Naive thymus-derived CD4-positive, alpha-beta T cell (primary cell): ENCODE measurements at regions not wholly inside any gene's neighbourhood (a gene's known extent, or its start where the extent isn't known, plus 50 kb on each side); places are given as distances from the start of the nearest gene placed in this dataset.

Experiments
- ATAC-seq: fragments of 150-1000 bp; cut with Tn5 transposase; 2 replicates; pipeline ENCODE4 v1.10.0; 2021; ENCODE audit warnings: mild to moderate bottlenecking, moderate library complexity
- CTCF ChIA-PET: fragments of 350-600 bp; sonication (Branson Sonifier 250); formaldehyde crosslinking; loops from one replicate; lab custom pipeline; 2021; ENCODE audit warnings: antibody characterized with exemption; lab: Charles Lee
- POLR2A ChIA-PET: fragments of 350-600 bp; sonication (Branson Sonifier 250); formaldehyde crosslinking; loops from one replicate; lab custom pipeline; 2021; ENCODE audit warnings: antibody characterized with exemption, inconsistent platforms; lab: Charles Lee
- DNase-seq, 9 donors: peaks; one replicate each; pipeline versions ENCODE4 v3.0.0 to v3.0.0-alpha.2; 2020 to 2022; ENCODE audit warnings: mixed read lengths in 1 of 9
- H3K27ac ChIP-seq: one replicate; pipeline ENCODE4 v1.7.0; 2013; ENCODE audit warnings: mild to moderate bottlenecking, low read depth, low read length, moderate library complexity
- H3K27me3 ChIP-seq, 2 donors: one replicate each; pipeline ENCODE4 v1.7.0; 2013; ENCODE audit warnings: low read length in 2 of 2, mild to moderate bottlenecking in 2 of 2, moderate library complexity in 2 of 2; ENCODE audit not compliant: control insufficient read depth in 2 of 2, insufficient read depth in 2 of 2
- H3K36me3 ChIP-seq, 3 experiments: 1 replicate in 2 of 3; 2 replicates in 1 of 3; pipeline ENCODE4 v1.7.0; 2013; ENCODE audit warnings: low read length in 3 of 3, mild to moderate bottlenecking in 3 of 3, moderate library complexity in 1 of 3; ENCODE audit not compliant: insufficient read depth in 3 of 3, control insufficient read depth in 2 of 3
- H3K4me1 ChIP-seq, 2 donors: one replicate each; pipeline ENCODE4 v1.7.0; 2013; ENCODE audit warnings: low read length in 2 of 2, mild to moderate bottlenecking in 2 of 2, moderate library complexity in 1 of 2; ENCODE audit not compliant: control insufficient read depth in 2 of 2, insufficient read depth in 2 of 2
- H3K4me3 ChIP-seq: 2 replicates; pipeline ENCODE4 v1.7.0; 2013; ENCODE audit warnings: mild to moderate bottlenecking, low read length
- H3K9me3 ChIP-seq, 3 experiments: 1 replicate in 2 of 3; 2 replicates in 1 of 3; pipeline ENCODE4 v1.7.0; 2013; ENCODE audit warnings: low read length in 3 of 3; ENCODE audit not compliant: control insufficient read depth in 2 of 3
- H3K27ac Mint-ChIP-seq, 9 donors: one replicate each; pipeline ENCODE4 v1.8.0; 2020 to 2022; ENCODE audit warnings: mixed read lengths in 9 of 9, mild to moderate bottlenecking in 8 of 9, moderate library complexity in 5 of 9, inconsistent platforms in 2 of 9
- H3K27me3 Mint-ChIP-seq, 5 donors: one replicate each; pipeline ENCODE4 v1.8.0; 2021 to 2022; ENCODE audit warnings: mixed read lengths in 5 of 5, mild to moderate bottlenecking in 1 of 5
- H3K36me3 Mint-ChIP-seq, 5 donors: one replicate each; pipeline ENCODE4 v1.8.0; 2020 to 2022; ENCODE audit warnings: mixed read lengths in 5 of 5, mild to moderate bottlenecking in 3 of 5, inconsistent platforms in 1 of 5
- H3K4me1 Mint-ChIP-seq, 7 donors: one replicate each; pipeline ENCODE4 v1.8.0; 2020 to 2022; ENCODE audit warnings: mixed read lengths in 7 of 7, mild to moderate bottlenecking in 3 of 7, inconsistent platforms in 1 of 7
- H3K4me3 Mint-ChIP-seq, 10 donors: one replicate each; pipeline ENCODE4 v1.8.0; 2020 to 2022; ENCODE audit warnings: mild to moderate bottlenecking in 10 of 10, mixed read lengths in 10 of 10, moderate library complexity in 6 of 10, inconsistent platforms in 2 of 10
- H3K9me3 Mint-ChIP-seq, 11 donors: one replicate each; pipeline ENCODE4 v1.8.0; 2020 to 2022; ENCODE audit warnings: mixed read lengths in 11 of 11, mild to moderate bottlenecking in 4 of 11, inconsistent platforms in 1 of 11, moderate library complexity in 1 of 11
- intact Hi-C, 2 donors: fragments of 100-400 bp; cut with micrococcal nuclease; formaldehyde crosslinking; loops; one replicate each; pipeline ENCODE4 v1.15.1; 2023

DNA sequence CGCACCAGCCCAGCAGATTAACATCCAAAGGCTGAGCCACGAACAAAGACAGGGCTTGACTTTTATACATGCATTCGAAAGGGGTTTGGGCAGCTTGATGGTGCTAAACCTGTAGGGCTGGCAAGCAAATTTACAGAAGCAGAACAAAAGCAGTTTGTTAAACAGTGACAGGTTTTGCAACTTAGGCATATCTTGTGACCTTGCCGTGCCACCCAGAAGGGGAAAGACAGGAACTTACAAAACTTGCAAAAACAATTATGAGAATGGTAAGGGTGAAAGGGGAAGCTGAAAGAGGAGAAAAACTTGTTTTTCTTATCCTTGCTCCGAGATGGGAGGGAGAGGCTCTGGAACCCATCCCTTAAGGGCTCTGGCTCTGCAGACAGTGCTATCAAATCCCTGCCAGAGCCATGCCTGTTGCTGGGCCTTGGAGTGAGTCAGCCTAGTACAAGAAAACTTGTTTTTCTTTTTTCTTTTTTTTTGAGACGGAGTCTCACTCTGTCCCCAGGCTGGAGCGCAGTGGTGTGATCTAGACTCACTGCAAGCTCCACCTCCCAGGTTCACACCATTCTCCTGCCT, 1325.2 kb upstream of the PRR20A start:
- no peak for DNase-seq
- Mint-ChIP-seq H3K9me3 (peaks cover 0 to 19% (median 6%) of the 10 kb centered on the region in 11 donors), H3K27ac (no peak overlapping the region), H3K4me1 (no peaks in the 10 kb centered on the region), H3K36me3 (no peaks in the 10 kb centered on the region), H3K27me3 (no peaks in the 10 kb centered on the region), H3K4me3 (no peak overlapping the region)
- POLR2A ChIA-PET = no interaction called here
- intact Hi-C loops = no loop called here
- Histone ChIP-seq H3K4me3 (no peak overlapping the region), H3K27ac (no peak overlapping the region), H3K9me3 (no peaks in the 10 kb centered on the region), H3K27me3 (no peaks in the 10 kb centered on the region), H3K4me1 (no peaks in the 10 kb centered on the region), H3K36me3 (no peaks in the 10 kb centered on the region)
- ATAC-seq = no peak
- CTCF ChIA-PET = no interaction called here

GRCh38 chr13:55816976-55817601, 1323.6 kb upstream of the PRR20A start:
- Histone ChIP-seq H3K27me3 (no peaks in the 10 kb centered on the region), H3K27ac (no peak overlapping the region), H3K4me1 (no peaks in the 10 kb centered on the region), H3K36me3 (no peaks in the 10 kb centered on the region), H3K4me3 (no peak overlapping the region), H3K9me3 (no peaks in the 10 kb centered on the region)
- no peaks in the 10 kb centered on the region for H3K4me1 Mint-ChIP-seq
- no peak overlapping the region for H3K4me3 Mint-ChIP-seq
- ATAC-seq (no peak), DNase-seq (no peak)
- intact Hi-C loops = no loop called here
- H3K27ac Mint-ChIP-seq = no peak overlapping the region
- H3K9me3 Mint-ChIP-seq = peaks cover 0 to 20% (median 7%) of the 10 kb centered on the region in 11 donors
- H3K27me3 Mint-ChIP-seq = no peaks in the 10 kb centered on the region
- no peaks in the 10 kb centered on the region for H3K36me3 Mint-ChIP-seq
- CTCF ChIA-PET = no interaction called here
- POLR2A ChIA-PET = no interaction called here

DNA sequence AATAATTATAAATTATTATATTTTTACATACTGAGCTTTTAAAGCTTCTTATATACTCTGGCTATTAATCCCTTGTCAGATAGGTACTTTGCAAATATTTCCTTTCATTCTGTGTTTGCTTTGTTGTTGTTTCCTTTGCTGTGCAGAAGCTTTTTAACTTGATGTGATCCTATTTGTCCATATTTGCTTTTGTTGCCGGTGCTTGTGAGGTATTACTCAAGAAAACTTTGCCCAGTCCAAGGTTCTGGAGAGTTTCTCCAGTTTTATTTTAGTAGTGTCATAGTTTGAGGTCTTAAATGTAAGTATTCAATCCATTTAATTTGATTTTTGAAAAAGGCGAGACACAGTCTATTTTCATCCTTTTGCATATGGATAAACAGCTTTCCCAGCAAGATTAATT, 1319.9 kb upstream of the PRR20A start:
- H3K27me3 ChIP-seq = no peaks in the 10 kb centered on the region
- no peak overlapping the region for H3K27ac Mint-ChIP-seq
- no peaks in the 10 kb centered on the region for H3K36me3 ChIP-seq
- ChIA-PET POLR2A (no interaction called here), CTCF (no interaction called here)
- H3K9me3 Mint-ChIP-seq = peaks cover 0 to 16% (median 4%) of the 10 kb centered on the region in 11 donors
- no peaks in the 10 kb centered on the region for H3K4me1 ChIP-seq
- no peak overlapping the region for H3K4me3 Mint-ChIP-seq
- intact Hi-C loops = no loop called here
- no peaks in the 10 kb centered on the region for H3K9me3 ChIP-seq
- H3K27ac ChIP-seq = no peak overlapping the region
- DNase-seq = no peak
- H3K27me3 Mint-ChIP-seq = no peaks in the 10 kb centered on the region
- H3K4me1 Mint-ChIP-seq = no peaks in the 10 kb centered on the region
- no peaks in the 10 kb centered on the region for H3K36me3 Mint-ChIP-seq
- H3K4me3 ChIP-seq = no peak overlapping the region
- ATAC-seq = no peak

DNA sequence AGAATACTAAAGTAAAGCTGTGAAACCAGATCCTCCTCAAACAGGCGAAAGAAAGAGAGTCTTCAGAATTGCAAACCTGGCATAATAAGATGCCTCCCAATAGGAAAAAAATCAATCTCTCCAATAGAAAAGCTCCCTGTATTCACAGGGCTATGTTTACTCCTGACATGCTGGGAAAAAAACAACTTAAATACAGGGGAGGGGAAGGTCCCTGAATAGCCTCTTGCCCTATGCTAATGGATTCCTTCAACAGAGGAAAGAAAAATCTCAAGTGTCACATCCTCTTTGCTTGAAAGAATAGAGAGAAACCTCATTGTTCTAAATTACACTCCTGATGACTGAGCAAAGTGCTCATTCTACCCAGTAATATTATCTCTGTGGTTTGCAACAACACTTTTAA, 1271.1 kb upstream of the PRR20A start:
- Histone ChIP-seq H3K4me3 (no peak overlapping the region), H3K27ac (no peak overlapping the region), H3K36me3 (no peaks in the 10 kb centered on the region), H3K27me3 (no peaks in the 10 kb centered on the region), H3K9me3 (peaks cover 0 to 10% (median 0%) of the 10 kb centered on the region in 3 experiments), H3K4me1 (no peaks in the 10 kb centered on the region)
- Mint-ChIP-seq H3K27ac (no peak overlapping the region), H3K4me1 (no peaks in the 10 kb centered on the region), H3K4me3 (no peak overlapping the region), H3K36me3 (no peaks in the 10 kb centered on the region), H3K9me3 (peaks cover 8 to 46% (median 19%) of the 10 kb centered on the region in 11 donors), H3K27me3 (no peaks in the 10 kb centered on the region)
- intact Hi-C loops = no loop called here
- ChIA-PET CTCF (no interaction called here), POLR2A (no interaction called here)
- DNase-seq (no peak), ATAC-seq (no peak)

GRCh38 chr13:55887561-55887960, 1253.2 kb upstream of the PRR20A start:
- CTCF ChIA-PET = no interaction called here
- Histone ChIP-seq H3K27me3 (no peaks in the 10 kb centered on the region), H3K9me3 (no peaks in the 10 kb centered on the region), H3K4me3 (no peak overlapping the region), H3K36me3 (no peaks in the 10 kb centered on the region), H3K4me1 (no peaks in the 10 kb centered on the region), H3K27ac (no peak overlapping the region)
- DNase-seq (no peak), ATAC-seq (no peak)
- H3K36me3 Mint-ChIP-seq = no peaks in the 10 kb centered on the region
- H3K4me1 Mint-ChIP-seq = no peaks in the 10 kb centered on the region
- no peaks in the 10 kb centered on the region for H3K27me3 Mint-ChIP-seq
- intact Hi-C loops = no loop called here
- H3K9me3 Mint-ChIP-seq = peaks cover 0 to 39% (median 13%) of the 10 kb centered on the region in 11 donors
- H3K4me3 Mint-ChIP-seq = no peak overlapping the region
- H3K27ac Mint-ChIP-seq = no peak overlapping the region
- POLR2A ChIA-PET = no interaction called here

DNA sequence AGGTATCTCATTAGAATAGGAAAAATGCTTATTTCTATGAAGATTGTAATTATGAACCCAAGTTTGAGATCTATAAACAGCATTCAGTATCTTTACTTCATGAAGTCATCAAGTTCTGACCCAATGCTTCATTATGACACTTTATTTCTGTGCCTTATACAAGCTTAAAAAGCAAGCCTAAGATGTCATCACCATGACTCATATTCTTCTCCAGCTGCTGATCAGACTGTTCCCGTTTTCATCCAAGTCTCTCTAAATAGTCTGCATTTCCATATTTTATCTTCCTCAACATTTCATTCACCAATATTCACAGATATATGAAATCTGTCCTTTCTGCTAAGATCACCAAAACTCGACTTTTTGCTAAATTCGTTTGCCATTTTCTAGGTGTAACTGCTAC, 1247.2 kb upstream of the PRR20A start:
- Mint-ChIP-seq H3K36me3 (no peaks in the 10 kb centered on the region), H3K4me1 (no peaks in the 10 kb centered on the region), H3K4me3 (no peak overlapping the region), H3K9me3 (peaks cover 2 to 25% (median 9%) of the 10 kb centered on the region in 11 donors), H3K27me3 (no peaks in the 10 kb centered on the region), H3K27ac (no peak overlapping the region)
- Histone ChIP-seq H3K4me1 (no peaks in the 10 kb centered on the region), H3K27ac (no peak overlapping the region), H3K4me3 (no peak overlapping the region), H3K9me3 (no peaks in the 10 kb centered on the region), H3K27me3 (no peaks in the 10 kb centered on the region), H3K36me3 (no peaks in the 10 kb centered on the region)
- CTCF ChIA-PET = no interaction called here
- DNase-seq (no peak), ATAC-seq (no peak)
- intact Hi-C loops = no loop called here
- POLR2A ChIA-PET = no interaction called here

DNA sequence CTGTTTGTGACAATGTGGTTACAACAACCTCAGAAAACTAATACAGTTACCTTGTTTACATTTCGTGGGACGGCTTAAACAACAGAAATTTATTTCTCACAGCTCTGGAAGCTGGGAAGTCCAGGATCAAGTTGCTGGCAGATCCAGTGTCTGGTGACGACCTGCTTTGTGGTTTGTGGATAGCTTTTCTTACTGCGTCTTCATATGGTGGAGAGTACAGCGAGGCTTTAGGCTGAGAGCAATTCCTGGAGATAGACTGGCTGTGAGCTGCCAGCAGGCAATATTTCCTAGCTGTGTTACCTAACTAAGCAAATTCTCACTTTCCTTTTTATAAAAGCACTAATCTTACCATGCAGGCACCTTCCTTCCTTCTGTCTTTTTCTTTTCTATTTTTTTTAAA, 1203.5 kb upstream of the PRR20A start:
- POLR2A ChIA-PET = no interaction called here
- Mint-ChIP-seq H3K36me3 (peaks cover 0 to 5% (median 0%) of the 10 kb centered on the region in 5 donors), H3K4me3 (no peak overlapping the region), H3K27ac (no peak overlapping the region), H3K4me1 (no peaks in the 10 kb centered on the region), H3K27me3 (no peaks in the 10 kb centered on the region), H3K9me3 (peaks cover 4 to 36% (median 14%) of the 10 kb centered on the region in 11 donors)
- intact Hi-C loops = no loop called here
- Histone ChIP-seq H3K9me3 (no peaks in the 10 kb centered on the region), H3K27ac (no peak overlapping the region), H3K4me3 (no peak overlapping the region), H3K27me3 (no peaks in the 10 kb centered on the region), H3K4me1 (no peaks in the 10 kb centered on the region), H3K36me3 (no peaks in the 10 kb centered on the region)
- ATAC-seq (no peak), DNase-seq (no peak)
- CTCF ChIA-PET = no interaction called here
